Breast epithelium (tissue), 3 donors: ENCODE measurements at regions not wholly inside any gene's neighbourhood (a gene's known extent, or its start where the extent isn't known, plus 50 kb on each side); places are given as distances from the start of the nearest gene placed in this dataset.

Experiments used
- CTCF ChIP-seq, 3 donors: fragments of 450-650 bp; IDR thresholded peaks; one replicate each; pipeline ENCODE4 v1.5.1; 2016 to 2017; ENCODE audit warnings: antibody characterized with exemption in 3 of 3, mild to moderate bottlenecking in 3 of 3, moderate library complexity in 3 of 3
- POLR2A ChIP-seq: fragments of 450-650 bp; IDR thresholded peaks from one replicate; pipeline ENCODE4 v1.6.1; 2016; ENCODE audit warnings: antibody characterized with exemption, mild to moderate bottlenecking, moderate library complexity
- POLR2AphosphoS5 ChIP-seq, 3 donors: sonication (generic); formaldehyde crosslinking; IDR thresholded peaks; one replicate each; pipeline ENCODE4 v1.6.1; 2017; ENCODE audit warnings: antibody characterized with exemption in 3 of 3

GRCh38 chr2:64869126-64869525 is 120.1 kb upstream of the SLC1A4 start:
- TF ChIP-seq POLR2A (no peak), CTCF (IDR thresholded peaks at IDR 0.05) (no peak), POLR2AphosphoS5 (IDR thresholded peaks at IDR 0.05) (no peak)
